Neuron (in vitro differentiated cells): ENCODE measurements at regions not wholly inside any gene's neighbourhood (a gene's known extent, or its start where the extent isn't known, plus 50 kb on each side); places are given as distances from the start of the nearest gene placed in this dataset.

Source experiments
- H2AFZ ChIP-seq: one replicate; pipeline ENCODE4 v1.6.1; 2013; ENCODE audit warnings: low read depth, mild to moderate bottlenecking, inconsistent platforms, low read length, moderate library complexity
- H3K27me3 ChIP-seq: one replicate; pipeline ENCODE4 v1.6.1; 2013; ENCODE audit warnings: low read length; ENCODE audit not compliant: insufficient read depth
- H3K36me3 ChIP-seq: one replicate; pipeline ENCODE4 v1.6.1; 2013; ENCODE audit warnings: low read length; ENCODE audit not compliant: insufficient read depth
- H3K4me1 ChIP-seq: one replicate; pipeline ENCODE4 v1.6.1; 2013; ENCODE audit warnings: low read length; ENCODE audit not compliant: insufficient read depth
- H3K4me3 ChIP-seq: 2 replicates; pipeline ENCODE4 v1.5.1; 2013; ENCODE audit warnings: mild to moderate bottlenecking, low read length, moderate library complexity
- H3K9me3 ChIP-seq: one replicate; pipeline ENCODE4 v1.6.1; 2013; ENCODE audit warnings: low read length

DNA sequence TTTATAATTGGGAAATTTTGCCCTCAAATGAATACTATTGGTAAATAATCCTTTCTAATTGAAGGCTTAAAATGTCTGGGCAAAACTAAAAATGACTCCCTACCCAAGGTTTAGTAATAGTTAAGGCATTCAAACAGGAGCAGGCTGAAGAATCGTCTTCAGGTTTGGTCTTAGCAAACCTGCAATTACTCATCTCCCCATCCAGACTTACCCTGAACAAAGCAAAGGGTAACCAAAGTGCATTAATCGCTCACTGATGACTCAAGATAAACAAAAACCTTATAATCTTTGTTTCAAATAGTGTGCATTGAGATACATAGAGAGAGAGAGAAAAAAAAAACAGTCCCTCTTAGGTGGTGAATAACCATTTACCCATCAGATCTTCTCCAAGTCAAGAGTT, 225.5 kb downstream of the BMP2 start:
- Histone ChIP-seq H3K9me3 (no peaks in the 10 kb centered on the region), H3K4me1 (no peaks in the 10 kb centered on the region), H3K36me3 (no peaks in the 10 kb centered on the region), H2AFZ (no peak overlapping the region), H3K27me3 (no peaks in the 10 kb centered on the region), H3K4me3 (no peak overlapping the region)

DNA sequence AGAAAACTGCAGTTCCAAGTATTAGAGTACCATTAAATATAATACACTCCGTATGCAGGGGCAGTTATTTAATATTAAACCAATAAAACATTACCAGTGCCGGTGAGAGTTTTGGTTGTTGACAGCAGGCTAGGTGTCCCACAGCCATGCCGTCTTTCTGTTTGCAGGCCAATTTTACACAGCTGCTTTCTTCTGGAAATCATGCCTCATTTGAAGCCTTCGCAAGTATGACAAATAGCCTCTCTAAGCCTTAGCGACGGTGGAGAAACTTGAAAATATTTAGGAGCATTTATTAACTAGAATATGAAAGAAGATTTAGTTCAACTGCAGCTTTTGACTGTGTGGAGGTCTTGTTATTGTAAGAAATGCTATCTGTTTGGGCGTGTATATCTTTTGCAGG, 226.0 kb downstream of the BMP2 start:
- no peaks in the 10 kb centered on the region for H3K27me3 ChIP-seq
- H3K36me3 ChIP-seq = no peaks in the 10 kb centered on the region
- H2AFZ ChIP-seq = no peak overlapping the region
- no peak overlapping the region for H3K4me3 ChIP-seq
- no peaks in the 10 kb centered on the region for H3K4me1 ChIP-seq
- no peaks in the 10 kb centered on the region for H3K9me3 ChIP-seq

DNA sequence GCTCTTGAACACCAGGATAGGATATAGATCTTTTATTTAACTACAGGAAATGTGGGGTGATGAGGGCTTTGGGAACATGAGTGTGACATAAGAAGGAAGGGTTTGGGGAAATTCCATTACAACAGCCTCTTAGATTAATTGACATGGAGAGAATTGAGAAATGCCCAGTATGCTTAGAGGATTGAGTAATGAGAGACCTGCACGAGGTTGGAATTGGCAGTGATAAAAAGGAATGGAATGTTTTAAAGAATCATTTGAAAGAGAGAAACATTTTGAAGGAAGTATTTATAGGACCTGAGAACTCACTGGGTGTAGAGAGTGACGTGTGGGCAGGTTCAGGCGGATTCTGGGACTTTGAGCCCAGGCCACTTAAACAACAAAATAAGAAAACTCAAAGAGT, 227.0 kb downstream of the BMP2 start:
- Histone ChIP-seq H3K4me3 (no peak overlapping the region), H2AFZ (no peak overlapping the region), H3K36me3 (no peaks in the 10 kb centered on the region), H3K27me3 (no peaks in the 10 kb centered on the region), H3K4me1 (no peaks in the 10 kb centered on the region), H3K9me3 (no peaks in the 10 kb centered on the region)

DNA sequence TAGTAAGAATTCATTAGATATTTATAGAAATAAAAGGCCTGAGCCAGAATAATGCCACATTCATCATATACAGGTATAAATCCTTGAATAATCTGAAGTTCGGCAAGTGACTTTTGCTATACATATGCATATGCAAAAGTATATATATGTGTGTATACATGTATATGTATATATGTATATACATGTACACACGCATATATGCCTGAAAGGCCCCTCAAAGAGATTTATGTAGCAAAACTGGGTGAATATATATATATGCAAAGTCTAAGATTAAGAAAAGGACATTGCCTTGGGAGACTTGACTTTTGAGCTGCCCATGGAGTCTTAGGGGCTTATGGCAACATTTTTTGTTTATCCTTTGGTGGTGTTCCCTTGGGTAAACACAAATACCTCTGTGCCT, 231.4 kb downstream of the BMP2 start:
- Histone ChIP-seq H3K27me3 (no peaks in the 10 kb centered on the region), H3K9me3 (no peaks in the 10 kb centered on the region)

DNA sequence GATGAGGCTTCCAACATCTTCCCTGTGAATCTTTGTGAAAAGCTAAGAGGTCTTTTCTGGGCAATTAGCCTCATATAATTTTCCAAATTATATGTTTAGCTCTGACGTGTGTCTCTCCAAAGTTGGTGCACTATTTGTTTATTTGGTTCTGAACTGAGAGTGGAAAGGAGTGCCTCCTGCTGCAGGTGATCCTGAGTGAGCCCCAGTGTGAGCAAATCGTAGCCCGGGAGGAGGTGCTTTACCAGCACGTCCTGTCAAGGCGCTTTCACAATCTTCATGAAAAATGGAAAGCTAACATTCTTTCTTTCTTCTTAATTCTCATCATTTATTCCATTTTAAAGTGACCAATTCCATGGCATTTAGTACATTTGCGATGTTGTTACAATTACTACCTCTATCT, 231.9 kb downstream of the BMP2 start:
- no peaks in the 10 kb centered on the region for H3K27me3 ChIP-seq
- H2AFZ ChIP-seq = no peak overlapping the region

More for the DNA sequence above, 231.4 kb downstream of the BMP2 start:
- Histone ChIP-seq H3K4me1 (no peaks in the 10 kb centered on the region), H3K36me3 (no peaks in the 10 kb centered on the region), H3K4me3 (no peak overlapping the region), H2AFZ (no peak overlapping the region)

DNA sequence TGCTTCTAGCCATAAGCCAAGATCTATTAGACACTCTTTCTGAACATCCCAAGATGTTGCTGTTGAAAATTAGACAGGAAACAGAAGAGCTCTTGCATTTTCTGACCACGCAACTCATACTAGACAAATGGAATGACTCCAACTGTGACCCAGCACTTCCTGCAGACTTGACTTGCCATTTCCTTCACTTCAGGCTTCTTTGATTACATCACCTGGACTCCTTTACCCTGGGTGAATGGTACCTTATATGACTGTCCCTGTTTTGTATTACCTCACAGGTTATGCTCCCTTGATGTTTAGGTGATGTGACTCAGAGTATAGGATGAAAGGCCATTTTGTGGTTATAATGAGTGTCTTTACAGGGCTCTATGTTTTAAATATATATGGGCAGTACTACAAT, 236.1 kb downstream of the BMP2 start:
- no peaks in the 10 kb centered on the region for H3K4me1 ChIP-seq
- no peaks in the 10 kb centered on the region for H3K9me3 ChIP-seq
- no peaks in the 10 kb centered on the region for H3K27me3 ChIP-seq
- no peaks in the 10 kb centered on the region for H3K36me3 ChIP-seq
- H2AFZ ChIP-seq = no peak overlapping the region
- H3K4me3 ChIP-seq = no peak overlapping the region

More for the DNA sequence above, 231.9 kb downstream of the BMP2 start:
- H3K4me3 ChIP-seq = no peak overlapping the region
- no peaks in the 10 kb centered on the region for H3K4me1 ChIP-seq
- no peaks in the 10 kb centered on the region for H3K9me3 ChIP-seq
- no peaks in the 10 kb centered on the region for H3K36me3 ChIP-seq

DNA sequence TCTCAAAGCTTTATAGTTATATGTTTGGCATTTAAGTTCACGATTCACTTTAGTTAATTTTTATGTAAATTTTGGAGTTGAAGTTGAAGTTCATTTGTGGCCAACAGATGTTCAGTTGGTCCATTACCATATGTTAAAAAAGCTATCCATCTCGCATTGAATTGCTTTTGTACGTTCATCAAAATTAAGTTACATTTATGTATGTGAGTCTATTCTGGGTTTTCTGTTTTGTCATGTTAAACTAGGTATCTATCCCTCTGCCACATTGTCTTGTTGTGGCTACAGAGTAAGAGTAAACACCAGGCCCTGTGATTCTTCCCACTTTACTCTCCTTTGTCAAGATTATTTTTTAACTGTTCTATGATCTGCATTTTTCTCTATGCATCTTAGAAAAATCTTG, 237.3 kb downstream of the BMP2 start:
- Histone ChIP-seq H2AFZ (no peak overlapping the region), H3K4me1 (no peaks in the 10 kb centered on the region), H3K27me3 (no peaks in the 10 kb centered on the region), H3K9me3 (no peaks in the 10 kb centered on the region), H3K36me3 (no peaks in the 10 kb centered on the region), H3K4me3 (no peak overlapping the region)

DNA sequence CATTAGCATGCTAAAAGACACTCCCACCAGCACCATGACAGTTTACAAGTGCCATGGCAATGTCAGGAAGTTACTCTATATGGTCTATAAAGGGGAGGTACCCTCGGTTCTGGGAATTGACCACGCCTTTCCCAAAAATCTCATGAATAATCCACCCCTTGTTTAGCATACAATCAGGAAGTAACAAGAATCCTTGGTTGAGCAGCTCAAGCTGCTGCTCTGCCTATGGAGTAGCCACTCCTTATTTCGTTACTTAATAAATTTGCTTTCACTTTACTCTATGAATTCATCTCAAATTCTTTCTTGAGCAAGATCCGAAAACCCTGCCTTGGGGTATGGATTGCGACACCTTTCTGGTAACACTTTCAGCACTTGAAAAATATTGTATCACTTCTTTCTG, 243.0 kb downstream of the BMP2 start:
- Histone ChIP-seq H3K36me3 (no peaks in the 10 kb centered on the region), H3K4me1 (no peaks in the 10 kb centered on the region), H2AFZ (no peak overlapping the region), H3K27me3 (no peaks in the 10 kb centered on the region), H3K4me3 (no peak overlapping the region), H3K9me3 (no peaks in the 10 kb centered on the region)

DNA sequence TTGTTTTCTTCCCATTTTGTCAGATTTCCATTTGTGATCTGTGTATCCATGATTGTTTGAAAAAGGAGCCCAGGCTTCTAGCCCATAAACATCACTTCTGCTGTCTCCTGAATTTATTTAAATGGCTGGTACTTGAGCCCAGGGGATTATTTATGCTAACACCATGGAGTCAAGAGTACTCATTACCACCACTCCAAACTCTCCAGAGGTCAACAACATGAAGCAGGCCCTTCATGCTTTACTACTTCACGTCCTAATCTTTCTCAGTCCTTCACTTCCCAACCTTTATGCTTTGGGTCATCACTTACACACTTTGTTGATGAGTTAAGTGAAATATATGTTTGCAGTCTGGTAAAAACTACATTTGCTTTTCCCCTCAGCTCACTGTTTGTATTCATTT, 247.8 kb downstream of the BMP2 start:
- Histone ChIP-seq H3K4me3 (no peak overlapping the region), H3K4me1 (no peaks in the 10 kb centered on the region), H3K36me3 (no peaks in the 10 kb centered on the region), H2AFZ (no peak overlapping the region), H3K27me3 (no peaks in the 10 kb centered on the region), H3K9me3 (no peaks in the 10 kb centered on the region)

DNA sequence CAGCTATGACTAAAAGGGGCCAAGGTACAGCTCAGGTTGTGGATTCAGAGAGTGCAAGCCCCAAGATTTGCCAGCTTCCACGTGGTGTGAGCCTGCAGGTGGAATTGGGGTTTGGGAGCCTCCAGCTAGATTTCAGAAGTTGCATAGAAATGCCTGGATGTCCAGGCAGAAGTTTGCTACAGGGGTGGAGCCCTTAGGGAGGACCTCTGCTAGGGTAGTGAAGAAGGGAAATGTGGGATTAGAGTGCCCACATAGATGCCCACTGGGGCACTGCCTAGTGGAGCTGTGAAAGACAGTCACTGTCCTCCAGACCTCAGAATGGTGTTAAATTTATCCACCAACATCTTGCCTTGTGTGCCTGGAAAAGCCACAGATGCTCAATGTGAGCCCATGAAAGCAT, 255.1 kb downstream of the BMP2 start:
- Histone ChIP-seq H3K9me3 (no peaks in the 10 kb centered on the region), H3K27me3 (no peaks in the 10 kb centered on the region), H2AFZ (no peak overlapping the region), H3K4me3 (no peak overlapping the region), H3K36me3 (no peaks in the 10 kb centered on the region), H3K4me1 (no peaks in the 10 kb centered on the region)

DNA sequence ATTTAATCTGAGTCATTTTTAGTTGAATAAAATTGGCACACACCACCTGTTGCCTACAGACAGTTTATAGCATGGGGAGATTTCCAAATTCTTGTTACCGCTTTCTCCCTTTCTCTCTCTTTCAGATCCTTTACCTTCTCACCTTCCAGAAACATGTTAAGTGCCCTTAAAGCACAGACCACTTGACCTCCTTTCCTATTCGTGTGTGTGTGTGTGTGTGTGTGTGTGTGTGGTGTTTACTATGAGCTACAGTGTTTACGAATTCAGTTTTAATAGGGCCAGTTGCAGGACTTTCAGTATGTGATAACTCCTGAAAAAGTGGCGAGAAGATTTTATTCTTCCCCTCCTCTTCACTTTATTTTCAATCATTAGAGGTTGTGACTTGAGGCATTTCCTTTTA, 258.1 kb downstream of the BMP2 start:
- Histone ChIP-seq H3K4me3 (no peak overlapping the region), H3K4me1 (no peaks in the 10 kb centered on the region), H2AFZ (no peak overlapping the region), H3K9me3 (no peaks in the 10 kb centered on the region), H3K36me3 (no peaks in the 10 kb centered on the region), H3K27me3 (no peaks in the 10 kb centered on the region)

DNA sequence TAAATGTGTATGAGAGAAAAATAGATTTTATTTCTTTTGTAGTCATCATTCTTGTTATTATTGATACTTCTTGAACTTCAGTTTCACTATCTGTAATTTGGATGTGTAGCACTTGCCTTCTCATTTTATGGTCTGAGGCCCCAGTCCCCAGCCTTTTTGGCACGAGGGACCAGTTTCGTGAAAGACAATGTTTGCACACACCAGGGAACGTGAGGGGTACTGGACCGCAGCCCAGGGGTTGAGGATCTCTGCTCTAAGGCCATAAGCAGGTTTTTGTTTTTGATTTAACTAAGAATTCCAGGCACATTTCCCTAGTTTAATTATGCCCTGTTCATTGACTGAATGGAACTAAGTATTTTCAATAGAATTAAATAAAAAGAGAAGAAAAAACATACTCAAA, 261.5 kb downstream of the BMP2 start:
- no peak overlapping the region for H3K4me3 ChIP-seq
- H3K9me3 ChIP-seq = no peaks in the 10 kb centered on the region
- no peak overlapping the region for H2AFZ ChIP-seq
- no peaks in the 10 kb centered on the region for H3K4me1 ChIP-seq
- no peaks in the 10 kb centered on the region for H3K27me3 ChIP-seq
- H3K36me3 ChIP-seq = no peaks in the 10 kb centered on the region

DNA sequence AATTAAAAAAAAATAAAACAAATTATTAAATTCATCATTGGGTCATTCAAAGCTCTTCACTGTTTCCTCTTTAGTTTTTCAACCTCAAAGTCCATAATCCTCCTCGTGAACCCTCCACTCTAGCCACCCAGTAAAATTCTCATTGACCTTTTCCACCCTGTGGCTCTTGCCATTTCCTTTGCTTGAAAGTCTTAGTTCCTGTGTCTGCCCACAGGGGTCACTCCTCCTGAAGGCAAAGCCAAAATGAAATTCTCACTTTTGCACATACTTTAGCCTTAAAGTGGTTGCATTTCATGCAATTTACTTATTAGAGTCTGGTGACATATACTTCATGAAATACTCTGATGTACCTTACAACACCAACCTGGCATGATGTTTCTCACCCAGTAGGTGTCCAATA, 263.7 kb downstream of the BMP2 start:
- Histone ChIP-seq H3K27me3 (no peaks in the 10 kb centered on the region), H3K36me3 (no peaks in the 10 kb centered on the region), H3K9me3 (no peaks in the 10 kb centered on the region), H2AFZ (no peak overlapping the region), H3K4me1 (no peaks in the 10 kb centered on the region), H3K4me3 (no peak overlapping the region)

DNA sequence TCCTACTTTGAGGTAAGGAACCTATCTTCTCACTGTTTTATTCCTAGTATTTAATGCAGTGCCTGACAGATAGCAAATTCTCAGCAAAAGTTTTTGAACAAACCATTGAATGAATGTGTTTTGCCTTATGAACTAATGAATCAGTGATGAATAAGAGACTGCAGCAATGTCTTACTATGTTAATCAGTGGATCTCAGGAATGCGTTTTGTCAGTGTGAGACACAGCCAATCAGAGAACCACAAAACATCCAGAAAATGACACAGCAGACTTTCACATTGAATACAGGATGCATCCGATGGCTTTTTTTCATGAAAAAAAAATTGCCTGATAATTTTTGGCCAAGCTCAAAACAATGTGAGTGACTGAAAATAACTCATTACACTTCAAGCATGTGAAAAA, 270.5 kb downstream of the BMP2 start:
- Histone ChIP-seq H3K27me3 (no peaks in the 10 kb centered on the region), H3K36me3 (no peaks in the 10 kb centered on the region), H3K4me1 (no peaks in the 10 kb centered on the region), H3K4me3 (no peak overlapping the region), H3K9me3 (no peaks in the 10 kb centered on the region), H2AFZ (no peak overlapping the region)
